SU-DHL-6 (cell line): ENCODE measurements at regions not wholly inside any gene's neighbourhood (a gene's known extent, or its start where the extent isn't known, plus 50 kb on each side); places are given as distances from the start of the nearest gene placed in this dataset.

Experiments
- H2AFZ ChIP-seq: fragments of 200-600 bp; sonication (generic); 2 replicates; pipeline ENCODE4 v1.6.1; 2014; ENCODE audit warnings: low read depth, mild to moderate bottlenecking, moderate library complexity, mixed read lengths, antibody characterized with exemption, low read length; ENCODE audit not compliant: severe bottlenecking
- H3F3A ChIP-seq: fragments of 200-600 bp; shearing (Covaris generic); 2 replicates; pipeline ENCODE4 v1.6.0; 2016; ENCODE audit warnings: antibody characterized with exemption, mild to moderate bottlenecking; ENCODE audit not compliant: insufficient read depth
- H3K27ac ChIP-seq: fragments of 200-600 bp; sonication (generic); 2 replicates; pipeline ENCODE4 v1.5.1; 2016; ENCODE audit warnings: low read depth, mild to moderate bottlenecking, low read length, moderate library complexity, mixed read lengths
- H3K27me3 ChIP-seq: fragments of 200-600 bp; sonication (generic), shearing (Covaris generic); 2 replicates; pipeline ENCODE4 v1.6.0; 2014; ENCODE audit warnings: mild to moderate bottlenecking, low read length
- H3K36me3 ChIP-seq: fragments of 200-600 bp; sonication (generic); 2 replicates; pipeline ENCODE4 v1.6.1; 2014; ENCODE audit warnings: mild to moderate bottlenecking, low read length, mixed read lengths
- H3K4me2 ChIP-seq: fragments of 300-600, 200-600 bp; shearing (Covaris generic), sonication (generic); 2 replicates; pipeline ENCODE4 v1.6.0; 2014; ENCODE audit warnings: low read length, low read depth, mild to moderate bottlenecking; ENCODE audit not compliant: poor library complexity, severe bottlenecking
- H3K4me3 ChIP-seq: fragments of 200-600 bp; sonication (generic); 2 replicates; pipeline ENCODE4 v1.5.1; 2014; ENCODE audit warnings: antibody characterized with exemption, low read length, mild to moderate bottlenecking, mixed read lengths; ENCODE audit not compliant: insufficient read depth, poor library complexity, severe bottlenecking
- H3K79me2 ChIP-seq: fragments of 200-600 bp; sonication (generic); 2 replicates; pipeline ENCODE4 v1.6.1; 2014; ENCODE audit warnings: mild to moderate bottlenecking, low read length, moderate library complexity; ENCODE audit not compliant: insufficient read depth
- H3K9ac ChIP-seq: fragments of 200-600 bp; sonication (generic); 2 replicates; pipeline ENCODE4 v1.7.0; 2014; ENCODE audit warnings: mild to moderate bottlenecking, low read length
- H3K9me2 ChIP-seq: fragments of 200-600 bp; sonication (generic); replicated peaks from 2 replicates; pipeline ENCODE4 v1.6.1; 2014; ENCODE audit warnings: low read length; ENCODE audit not compliant: insufficient read depth
- H3K9me3 ChIP-seq: fragments of 200-600 bp; sonication (generic); 2 replicates; pipeline ENCODE4 v1.6.1; 2014; ENCODE audit warnings: low read length, mixed read lengths; ENCODE audit not compliant: insufficient read depth
- H4K20me1 ChIP-seq: fragments of 200-600 bp; sonication (generic); 2 replicates; pipeline ENCODE4 v1.6.1; 2014; ENCODE audit warnings: low read depth, mild to moderate bottlenecking, antibody characterized with exemption, low read length, moderate library complexity, mixed read lengths
- EZH2phosphoT487 ChIP-seq: fragments of 200-600 bp; sonication (generic), shearing (Covaris generic); conservative IDR thresholded peaks from 2 replicates; pipeline ENCODE4 v1.6.1; 2018; ENCODE audit warnings: mild to moderate bottlenecking, antibody characterized with exemption, low read length, moderate library complexity, mixed read lengths
- TF ChIP-seq, protein P1 (sequence below): fragments of 200-600 bp; sonication (generic); IDR thresholded peaks from one replicate; pipeline ENCODE4 v1.5.1; 2017; ENCODE audit warnings: antibody characterized with exemption, mild to moderate bottlenecking, low read length, moderate library complexity; ENCODE audit not compliant: insufficient read depth, poor library complexity, severe bottlenecking

DNA sequence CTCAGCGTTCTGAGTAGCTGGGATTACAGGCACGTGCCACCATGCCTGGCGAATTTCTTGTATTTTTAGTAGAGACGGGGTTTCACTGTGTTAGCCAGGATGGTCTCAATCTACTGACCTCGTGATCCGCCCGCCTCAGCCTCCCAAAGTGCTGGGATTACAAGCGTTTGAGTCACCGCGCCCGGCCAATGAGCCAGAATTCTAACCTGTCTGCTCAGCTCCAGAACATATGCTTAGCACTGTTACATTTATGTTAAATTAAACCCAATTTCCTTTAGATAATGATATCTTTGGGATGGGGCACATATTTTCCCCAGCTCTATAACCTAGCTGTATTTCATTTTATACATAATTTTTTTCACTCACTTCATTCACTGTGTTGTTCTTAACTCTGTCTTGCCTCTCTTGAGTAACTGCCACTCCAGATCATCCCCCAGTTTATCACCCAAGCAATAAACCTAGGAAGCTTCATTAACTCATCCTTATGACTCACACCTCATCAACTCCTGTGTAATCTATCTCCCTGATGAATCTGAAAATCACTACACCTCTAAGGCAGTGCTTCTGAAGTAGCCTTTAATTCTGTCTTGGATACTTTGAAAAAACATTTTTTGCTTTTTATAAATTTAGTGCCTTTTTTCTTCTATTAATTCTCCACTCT, 559.7 kb upstream of the ZWINT start:
- Histone ChIP-seq H4K20me1 (no peaks in the 10 kb centered on the region), H3K79me2 (no peaks in the 10 kb centered on the region), H3K9me3 (no peaks in the 10 kb centered on the region), H2AFZ (no peak overlapping the region), H3F3A (no peaks in the 10 kb centered on the region), H3K36me3 (no peaks in the 10 kb centered on the region), H3K4me2 (no peak overlapping the region), H3K27me3 (no peaks in the 10 kb centered on the region), H3K4me3 (no peak overlapping the region), H3K9ac (no peak overlapping the region), H3K9me2 (no peaks in the 10 kb centered on the region), H3K27ac (no peak overlapping the region)
- TF ChIP-seq, protein P1, sequence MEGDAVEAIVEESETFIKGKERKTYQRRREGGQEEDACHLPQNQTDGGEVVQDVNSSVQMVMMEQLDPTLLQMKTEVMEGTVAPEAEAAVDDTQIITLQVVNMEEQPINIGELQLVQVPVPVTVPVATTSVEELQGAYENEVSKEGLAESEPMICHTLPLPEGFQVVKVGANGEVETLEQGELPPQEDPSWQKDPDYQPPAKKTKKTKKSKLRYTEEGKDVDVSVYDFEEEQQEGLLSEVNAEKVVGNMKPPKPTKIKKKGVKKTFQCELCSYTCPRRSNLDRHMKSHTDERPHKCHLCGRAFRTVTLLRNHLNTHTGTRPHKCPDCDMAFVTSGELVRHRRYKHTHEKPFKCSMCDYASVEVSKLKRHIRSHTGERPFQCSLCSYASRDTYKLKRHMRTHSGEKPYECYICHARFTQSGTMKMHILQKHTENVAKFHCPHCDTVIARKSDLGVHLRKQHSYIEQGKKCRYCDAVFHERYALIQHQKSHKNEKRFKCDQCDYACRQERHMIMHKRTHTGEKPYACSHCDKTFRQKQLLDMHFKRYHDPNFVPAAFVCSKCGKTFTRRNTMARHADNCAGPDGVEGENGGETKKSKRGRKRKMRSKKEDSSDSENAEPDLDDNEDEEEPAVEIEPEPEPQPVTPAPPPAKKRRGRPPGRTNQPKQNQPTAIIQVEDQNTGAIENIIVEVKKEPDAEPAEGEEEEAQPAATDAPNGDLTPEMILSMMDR: no peak
- no peak for TF ChIP-seq EZH2phosphoT487

DNA sequence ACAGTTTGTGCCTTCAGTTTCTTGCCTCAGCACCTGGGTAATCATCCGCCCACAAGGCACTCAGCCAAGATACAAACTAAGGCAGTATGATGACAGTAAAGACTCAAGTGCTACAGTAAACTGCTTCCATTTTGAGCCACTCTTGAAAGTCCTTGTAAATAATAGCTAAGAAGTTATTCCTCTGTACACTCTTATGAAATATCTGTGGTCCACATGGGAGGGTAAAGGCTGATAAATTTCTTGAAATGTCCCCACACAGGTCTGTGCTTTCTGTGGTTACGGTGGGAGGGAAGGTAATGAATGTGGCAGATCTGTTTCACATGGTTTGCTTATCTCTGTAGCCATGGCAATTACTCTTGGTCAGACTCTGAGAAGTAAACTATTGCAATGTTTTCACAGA, 551.0 kb upstream of the ZWINT start:
- no peaks in the 10 kb centered on the region for H3K79me2 ChIP-seq
- H3K9me3 ChIP-seq: no peaks in the 10 kb centered on the region
- H3K4me2 ChIP-seq: no peak overlapping the region
- no peak overlapping the region for H3K4me3 ChIP-seq
- no peak for TF ChIP-seq EZH2phosphoT487
- TF ChIP-seq, protein P1: no peak
- no peaks in the 10 kb centered on the region for H3K9me2 ChIP-seq
- H3F3A ChIP-seq: no peaks in the 10 kb centered on the region
- H3K27ac ChIP-seq: no peak overlapping the region
- no peaks in the 10 kb centered on the region for H3K27me3 ChIP-seq
- no peaks in the 10 kb centered on the region for H4K20me1 ChIP-seq
- no peaks in the 10 kb centered on the region for H3K36me3 ChIP-seq
- no peak overlapping the region for H3K9ac ChIP-seq
- H2AFZ ChIP-seq: no peak overlapping the region

- H4K20me1 ChIP-seq: no peaks in the 10 kb centered on the region
- no peaks in the 10 kb centered on the region for H3K79me2 ChIP-seq
- no peak overlapping the region for H3K9ac ChIP-seq
- no peak overlapping the region for H3K27ac ChIP-seq
- H2AFZ ChIP-seq: no peak overlapping the region
- H3K27me3 ChIP-seq: no peaks in the 10 kb centered on the region
- H3K4me3 ChIP-seq: no peak overlapping the region
- H3K9me2 ChIP-seq: no peaks in the 10 kb centered on the region
- no peaks in the 10 kb centered on the region for H3F3A ChIP-seq
- no peaks in the 10 kb centered on the region for H3K36me3 ChIP-seq
- H3K9me3 ChIP-seq: no peaks in the 10 kb centered on the region
- TF ChIP-seq, protein P1: no peak
- TF ChIP-seq EZH2phosphoT487: no peak
- H3K4me2 ChIP-seq: no peak overlapping the region
Observed at GRCh38 chr10:56905051-56905450, 544.0 kb upstream of the ZWINT start.
